Naive thymus-derived CD4-positive, alpha-beta T cell (primary cell): ENCODE measurements at regions not wholly inside any gene's neighbourhood (a gene's known extent, or its start where the extent isn't known, plus 50 kb on each side); places are given as distances from the start of the nearest gene placed in this dataset.
"Not testable (repeated sequence)": the region's sequence is repeated elsewhere in the genome, so short reads cannot be mapped to it uniquely, and the experiment has no call there.

ENCODE experiments used
- ATAC-seq: fragments of 150-1000 bp; cut with Tn5 transposase; 2 replicates; pipeline ENCODE4 v1.10.0; 2021; ENCODE audit warnings: mild to moderate bottlenecking, moderate library complexity
- CTCF ChIA-PET: fragments of 350-600 bp; sonication (Branson Sonifier 250); formaldehyde crosslinking; loops from one replicate; lab custom pipeline; 2021; ENCODE audit warnings: antibody characterized with exemption; lab: Charles Lee
- POLR2A ChIA-PET: fragments of 350-600 bp; sonication (Branson Sonifier 250); formaldehyde crosslinking; loops from one replicate; lab custom pipeline; 2021; ENCODE audit warnings: antibody characterized with exemption, inconsistent platforms; lab: Charles Lee
- DNase-seq, 9 donors: peaks; one replicate each; pipeline versions ENCODE4 v3.0.0 to v3.0.0-alpha.2; 2020 to 2022; ENCODE audit warnings: mixed read lengths in 1 of 9
- H3K27ac ChIP-seq: one replicate; pipeline ENCODE4 v1.7.0; 2013; ENCODE audit warnings: mild to moderate bottlenecking, low read depth, low read length, moderate library complexity
- H3K27me3 ChIP-seq, 2 donors: one replicate each; pipeline ENCODE4 v1.7.0; 2013; ENCODE audit warnings: low read length in 2 of 2, mild to moderate bottlenecking in 2 of 2, moderate library complexity in 2 of 2; ENCODE audit not compliant: control insufficient read depth in 2 of 2, insufficient read depth in 2 of 2
- H3K36me3 ChIP-seq, 3 experiments: 1 replicate in 2 of 3; 2 replicates in 1 of 3; pipeline ENCODE4 v1.7.0; 2013; ENCODE audit warnings: low read length in 3 of 3, mild to moderate bottlenecking in 3 of 3, moderate library complexity in 1 of 3; ENCODE audit not compliant: insufficient read depth in 3 of 3, control insufficient read depth in 2 of 3
- H3K4me1 ChIP-seq, 2 donors: one replicate each; pipeline ENCODE4 v1.7.0; 2013; ENCODE audit warnings: low read length in 2 of 2, mild to moderate bottlenecking in 2 of 2, moderate library complexity in 1 of 2; ENCODE audit not compliant: control insufficient read depth in 2 of 2, insufficient read depth in 2 of 2
- H3K4me3 ChIP-seq: 2 replicates; pipeline ENCODE4 v1.7.0; 2013; ENCODE audit warnings: mild to moderate bottlenecking, low read length
- H3K9me3 ChIP-seq, 3 experiments: 1 replicate in 2 of 3; 2 replicates in 1 of 3; pipeline ENCODE4 v1.7.0; 2013; ENCODE audit warnings: low read length in 3 of 3; ENCODE audit not compliant: control insufficient read depth in 2 of 3
- H3K27ac Mint-ChIP-seq, 9 donors: one replicate each; pipeline ENCODE4 v1.8.0; 2020 to 2022; ENCODE audit warnings: mixed read lengths in 9 of 9, mild to moderate bottlenecking in 8 of 9, moderate library complexity in 5 of 9, inconsistent platforms in 2 of 9
- H3K27me3 Mint-ChIP-seq, 5 donors: one replicate each; pipeline ENCODE4 v1.8.0; 2021 to 2022; ENCODE audit warnings: mixed read lengths in 5 of 5, mild to moderate bottlenecking in 1 of 5
- H3K36me3 Mint-ChIP-seq, 5 donors: one replicate each; pipeline ENCODE4 v1.8.0; 2020 to 2022; ENCODE audit warnings: mixed read lengths in 5 of 5, mild to moderate bottlenecking in 3 of 5, inconsistent platforms in 1 of 5
- H3K4me1 Mint-ChIP-seq, 7 donors: one replicate each; pipeline ENCODE4 v1.8.0; 2020 to 2022; ENCODE audit warnings: mixed read lengths in 7 of 7, mild to moderate bottlenecking in 3 of 7, inconsistent platforms in 1 of 7
- H3K4me3 Mint-ChIP-seq, 10 donors: one replicate each; pipeline ENCODE4 v1.8.0; 2020 to 2022; ENCODE audit warnings: mild to moderate bottlenecking in 10 of 10, mixed read lengths in 10 of 10, moderate library complexity in 6 of 10, inconsistent platforms in 2 of 10
- H3K9me3 Mint-ChIP-seq, 11 donors: one replicate each; pipeline ENCODE4 v1.8.0; 2020 to 2022; ENCODE audit warnings: mixed read lengths in 11 of 11, mild to moderate bottlenecking in 4 of 11, inconsistent platforms in 1 of 11, moderate library complexity in 1 of 11
- intact Hi-C, 2 donors: fragments of 100-400 bp; cut with micrococcal nuclease; formaldehyde crosslinking; loops; one replicate each; pipeline ENCODE4 v1.15.1; 2023

- no peak overlapping the region for H3K27ac ChIP-seq
- ChIA-PET POLR2A (no interaction called here), CTCF (no interaction called here)
- ATAC-seq: no peak
- H3K9me3 ChIP-seq: no peaks in the 10 kb centered on the region
- DNase-seq: no peak
- H3K4me1 ChIP-seq: no peaks in the 10 kb centered on the region
- no peak overlapping the region for H3K4me3 Mint-ChIP-seq
- H3K27me3 Mint-ChIP-seq: peaks cover 0 to 5% (median 3%) of the 10 kb centered on the region in 5 donors
- H3K4me3 ChIP-seq: no peak overlapping the region
- H3K36me3 ChIP-seq: no peaks in the 10 kb centered on the region
- H3K27ac Mint-ChIP-seq: no peak overlapping the region
- H3K36me3 Mint-ChIP-seq: no peaks in the 10 kb centered on the region
- no peaks in the 10 kb centered on the region for H3K9me3 Mint-ChIP-seq
- H3K4me1 Mint-ChIP-seq: peaks cover 0 to 10% (median 0%) of the 10 kb centered on the region in 7 donors
- H3K27me3 ChIP-seq: no peaks in the 10 kb centered on the region
- intact Hi-C loops: no loop called here
Observed at GRCh38 chr1:178603926-178604325, 91.0 kb downstream of the TEX35 start.

- no peak for DNase-seq
- Histone ChIP-seq H3K27me3 (no peaks in the 10 kb centered on the region), H3K36me3 (no peaks in the 10 kb centered on the region), H3K9me3 (no peaks in the 10 kb centered on the region), H3K27ac (no peak overlapping the region), H3K4me1 (no peaks in the 10 kb centered on the region), H3K4me3 (no peak overlapping the region)
- Mint-ChIP-seq H3K9me3 (no peaks in the 10 kb centered on the region), H3K4me3 (no peak overlapping the region), H3K27ac (no peak overlapping the region), H3K4me1 (peaks cover 0 to 10% (median 0%) of the 10 kb centered on the region in 7 donors), H3K36me3 (no peaks in the 10 kb centered on the region), H3K27me3 (peaks cover 0 to 4% (median 3%) of the 10 kb centered on the region in 5 donors)
- ChIA-PET POLR2A (no interaction called here), CTCF (no interaction called here)
- ATAC-seq: no peak
- intact Hi-C loops: no loop called here
Observed at GRCh38 chr1:178606839-178607238, 93.9 kb downstream of the TEX35 start.

GRCh38 chr1:178607718-178608408, 95.0 kb downstream of the TEX35 start:
- CTCF ChIA-PET: interaction anchor here (0.6 kb wide), 2 partner anchors 82 to 1828 kb away, joined by 3 to 5 read pairs; no protein-coding TSS in a partner anchor
- Mint-ChIP-seq H3K27ac (no peak overlapping the region), H3K4me1 (peaks cover 0 to 10% (median 0%) of the 10 kb centered on the region in 7 donors), H3K9me3 (no peaks in the 10 kb centered on the region), H3K27me3 (peaks cover 0 to 6% (median 3%) of the 10 kb centered on the region in 5 donors), H3K4me3 (no peak overlapping the region), H3K36me3 (no peaks in the 10 kb centered on the region)
- no peaks in the 10 kb centered on the region for H3K27me3 ChIP-seq
- H3K4me3 ChIP-seq: no peak overlapping the region
- ATAC-seq: peak; percentile 37
- DNase-seq: no peak
- intact Hi-C loops: no loop called here
- H3K4me1 ChIP-seq: no peaks in the 10 kb centered on the region
- POLR2A ChIA-PET: no interaction called here
- no peaks in the 10 kb centered on the region for H3K36me3 ChIP-seq
- no peak overlapping the region for H3K27ac ChIP-seq
- H3K9me3 ChIP-seq: no peaks in the 10 kb centered on the region

GRCh38 chr1:178609015-178609414, 96.1 kb downstream of the TEX35 start:
- intact Hi-C loops: no loop called here
- H3K9me3 ChIP-seq: no peaks in the 10 kb centered on the region
- Mint-ChIP-seq H3K4me1 (peaks cover 0 to 10% (median 0%) of the 10 kb centered on the region in 7 donors), H3K4me3 (no peak overlapping the region), H3K27ac (no peak overlapping the region), H3K27me3 (peaks cover 0 to 4% (median 3%) of the 10 kb centered on the region in 5 donors), H3K9me3 (no peaks in the 10 kb centered on the region), H3K36me3 (no peaks in the 10 kb centered on the region)
- no peaks in the 10 kb centered on the region for H3K27me3 ChIP-seq
- no peaks in the 10 kb centered on the region for H3K36me3 ChIP-seq
- ChIA-PET CTCF (no interaction called here), POLR2A (no interaction called here)
- no peak overlapping the region for H3K27ac ChIP-seq
- H3K4me3 ChIP-seq: no peak overlapping the region
- no peaks in the 10 kb centered on the region for H3K4me1 ChIP-seq
- DNase-seq (no peak), ATAC-seq (peak; percentile 45)

GRCh38 chr1:178610690-178611410, 97.9 kb downstream of the TEX35 start:
- H3K27me3 Mint-ChIP-seq, DNase-seq, H3K9me3 ChIP-seq, H3K4me1 Mint-ChIP-seq, CTCF ChIA-PET, ATAC-seq, H3K27me3 ChIP-seq, H3K36me3 ChIP-seq, H3K4me1 ChIP-seq, H3K36me3 Mint-ChIP-seq, POLR2A ChIA-PET, H3K4me3 ChIP-seq, H3K4me3 Mint-ChIP-seq, H3K9me3 Mint-ChIP-seq, H3K27ac Mint-ChIP-seq, H3K27ac ChIP-seq: not testable (repeated sequence)
- intact Hi-C loops: loop anchor here in 1 of 2 donors (5.0 kb wide), 1 partner anchor 141 kb away; no protein-coding TSS in a partner anchor

DNA sequence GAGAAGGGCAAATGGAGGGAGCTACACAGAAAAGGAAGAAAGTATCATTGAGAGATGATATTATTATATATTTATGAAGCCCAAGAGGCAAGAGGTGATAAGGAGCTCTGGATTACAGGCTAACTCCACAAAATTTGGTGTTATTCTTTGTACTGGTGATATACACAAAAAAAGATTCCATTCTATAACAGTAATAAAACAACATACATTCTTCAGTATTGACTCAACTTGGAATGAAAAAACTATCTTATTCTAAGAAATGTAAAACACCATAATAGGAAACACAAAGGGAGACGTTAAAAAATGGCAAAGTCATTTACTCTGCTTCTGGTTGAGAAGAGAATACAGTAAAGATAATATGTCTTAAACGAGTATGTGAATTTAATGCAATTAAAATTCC, 99.4 kb downstream of the TEX35 start:
- H3K36me3 ChIP-seq: no peaks in the 10 kb centered on the region
- Mint-ChIP-seq H3K9me3 (peaks cover 0 to 2% (median 0%) of the 10 kb centered on the region in 11 donors), H3K4me3 (no peak overlapping the region), H3K27me3 (peaks cover 0 to 6% (median 4%) of the 10 kb centered on the region in 5 donors), H3K36me3 (no peaks in the 10 kb centered on the region), H3K27ac (peak overlapping the region in 1 of 9 donors; percentile 35), H3K4me1 (peaks cover 0 to 5% (median 0%) of the 10 kb centered on the region in 7 donors)
- H3K27ac ChIP-seq: no peak overlapping the region
- H3K4me1 ChIP-seq: no peaks in the 10 kb centered on the region
- ChIA-PET POLR2A (no interaction called here), CTCF (interaction anchor here (0.5 kb wide), 1 partner anchor 10 kb away, joined by 3 read pairs; no protein-coding TSS in a partner anchor)
- H3K27me3 ChIP-seq: no peaks in the 10 kb centered on the region
- no peak for ATAC-seq
- intact Hi-C loops: loop anchor here in 1 of 2 donors (5.0 kb wide), 1 partner anchor 140 kb away; no protein-coding TSS in a partner anchor
- no peak for DNase-seq
- H3K9me3 ChIP-seq: no peaks in the 10 kb centered on the region
- H3K4me3 ChIP-seq: no peak overlapping the region
